HFFc6 (cell line): ENCODE measurements at regions not wholly inside any gene's neighbourhood (a gene's known extent, or its start where the extent isn't known, plus 50 kb on each side); places are given as distances from the start of the nearest gene placed in this dataset.
A peak's percentile ranks its signal among the peaks of the same experiment; 100 is the strongest.

ENCODE experiments used
- DNase-seq: peaks from one replicate; pipeline ENCODE4 v3.0.0-alpha.2; 2018
- H3K27ac Mint-ChIP-seq: 2 replicates; pipeline ENCODE4 v1.8.0; 2020; ENCODE audit warnings: mild to moderate bottlenecking, mixed read lengths
- H3K27me3 Mint-ChIP-seq: 2 replicates; pipeline ENCODE4 v1.8.0; 2021; ENCODE audit warnings: mild to moderate bottlenecking, moderate library complexity, mixed read lengths; ENCODE audit not compliant: insufficient read depth
- H3K36me3 Mint-ChIP-seq: 2 replicates; pipeline ENCODE4 v1.8.0; 2021; ENCODE audit warnings: low read depth, mixed read lengths
- H3K4me1 Mint-ChIP-seq: 2 replicates; pipeline ENCODE4 v1.8.0; 2020; ENCODE audit warnings: low read depth, mixed read lengths
- H3K4me3 Mint-ChIP-seq: 2 replicates; pipeline ENCODE4 v1.8.0; 2020; ENCODE audit warnings: mild to moderate bottlenecking, moderate library complexity, mixed read lengths
- H3K9me3 Mint-ChIP-seq: 2 replicates; pipeline ENCODE4 v1.8.0; 2020; ENCODE audit warnings: mild to moderate bottlenecking, mixed read lengths
- TF ChIP-seq, protein P1 (sequence below): fragments of 200-600 bp; sonication (generic); IDR thresholded peaks from 2 replicates; pipeline ENCODE4 v1.5.0; 2021; ENCODE audit warnings: antibody characterized with exemption, mild to moderate bottlenecking

DNA sequence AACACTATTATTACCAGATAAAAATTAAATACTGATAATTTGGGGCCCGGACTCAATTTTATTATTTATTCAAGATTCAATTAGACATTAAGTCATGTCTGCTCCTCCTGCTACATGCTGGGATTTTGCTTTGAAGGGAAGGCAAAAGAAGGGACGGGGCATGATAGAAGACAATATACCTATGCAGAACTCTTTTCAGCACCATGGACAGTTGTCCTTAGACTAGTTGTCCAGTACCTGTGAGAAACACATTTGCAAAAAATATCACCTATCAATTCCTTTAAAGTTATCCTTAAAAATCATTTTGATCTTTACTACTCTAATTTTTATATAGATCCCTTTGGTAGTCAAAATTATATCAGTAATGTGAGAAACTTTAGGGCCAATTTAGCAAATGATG, 100.2 kb upstream of the SULT1C3 start:
- DNase-seq, result no peak
- Mint-ChIP-seq H3K4me3 (no peak overlapping the region), H3K36me3 (no peaks in the 10 kb centered on the region), H3K4me1 (no peaks in the 10 kb centered on the region), H3K27me3 (peaks cover 2% of the 10 kb centered on the region), H3K9me3 (no peaks in the 10 kb centered on the region; the same call in 1 of the 2 replicates), H3K27ac (no peak overlapping the region)
- TF ChIP-seq, protein P1, sequence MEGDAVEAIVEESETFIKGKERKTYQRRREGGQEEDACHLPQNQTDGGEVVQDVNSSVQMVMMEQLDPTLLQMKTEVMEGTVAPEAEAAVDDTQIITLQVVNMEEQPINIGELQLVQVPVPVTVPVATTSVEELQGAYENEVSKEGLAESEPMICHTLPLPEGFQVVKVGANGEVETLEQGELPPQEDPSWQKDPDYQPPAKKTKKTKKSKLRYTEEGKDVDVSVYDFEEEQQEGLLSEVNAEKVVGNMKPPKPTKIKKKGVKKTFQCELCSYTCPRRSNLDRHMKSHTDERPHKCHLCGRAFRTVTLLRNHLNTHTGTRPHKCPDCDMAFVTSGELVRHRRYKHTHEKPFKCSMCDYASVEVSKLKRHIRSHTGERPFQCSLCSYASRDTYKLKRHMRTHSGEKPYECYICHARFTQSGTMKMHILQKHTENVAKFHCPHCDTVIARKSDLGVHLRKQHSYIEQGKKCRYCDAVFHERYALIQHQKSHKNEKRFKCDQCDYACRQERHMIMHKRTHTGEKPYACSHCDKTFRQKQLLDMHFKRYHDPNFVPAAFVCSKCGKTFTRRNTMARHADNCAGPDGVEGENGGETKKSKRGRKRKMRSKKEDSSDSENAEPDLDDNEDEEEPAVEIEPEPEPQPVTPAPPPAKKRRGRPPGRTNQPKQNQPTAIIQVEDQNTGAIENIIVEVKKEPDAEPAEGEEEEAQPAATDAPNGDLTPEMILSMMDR, result no peak

DNA sequence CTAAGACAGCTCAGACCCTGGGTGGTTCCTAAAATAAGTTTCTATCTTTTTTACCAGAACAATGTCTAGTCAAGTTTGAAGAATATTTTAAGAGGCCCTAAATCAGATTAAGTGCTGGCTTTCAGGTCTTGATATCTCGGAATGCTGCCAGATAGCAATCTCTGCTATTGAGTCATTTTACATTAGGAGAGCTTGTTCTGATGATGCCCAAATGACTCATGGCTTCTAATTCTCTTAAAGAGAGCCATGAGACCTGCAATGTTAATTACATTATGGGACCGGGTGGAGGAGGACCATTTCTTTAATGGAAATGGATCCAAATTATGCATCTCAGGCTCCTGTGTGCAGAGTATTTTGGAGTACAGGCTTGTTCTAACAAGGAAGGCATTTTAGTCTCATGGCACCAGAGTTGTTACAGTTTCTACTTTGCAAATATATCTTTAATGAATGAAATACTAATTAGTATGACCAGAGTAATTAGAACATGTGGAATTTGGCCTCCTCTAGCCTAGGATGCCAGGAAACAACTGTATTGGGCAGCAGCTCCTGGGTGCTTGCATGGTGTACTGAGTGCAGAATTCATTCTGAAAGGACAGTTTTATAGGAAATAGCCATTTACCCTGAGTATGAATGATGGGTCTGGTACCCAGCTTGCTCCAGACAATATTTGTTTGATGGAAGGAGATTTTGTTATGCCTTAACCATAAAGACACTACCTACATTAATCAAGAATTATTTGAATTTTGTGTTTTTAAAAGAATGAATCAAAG, 94.0 kb upstream of the SULT1C3 start:
- Mint-ChIP-seq H3K36me3 (no peaks in the 10 kb centered on the region), H3K9me3 (no peaks in the 10 kb centered on the region), H3K27ac (no peak overlapping the region), H3K27me3 (no peaks in the 10 kb centered on the region; the same call in 1 of the 2 replicates), H3K4me3 (no peak overlapping the region), H3K4me1 (peaks cover 5% of the 10 kb centered on the region; the same call in 1 of the 2 replicates)
- TF ChIP-seq, protein P1, result no peak
- peak; percentile 1 for DNase-seq

DNA sequence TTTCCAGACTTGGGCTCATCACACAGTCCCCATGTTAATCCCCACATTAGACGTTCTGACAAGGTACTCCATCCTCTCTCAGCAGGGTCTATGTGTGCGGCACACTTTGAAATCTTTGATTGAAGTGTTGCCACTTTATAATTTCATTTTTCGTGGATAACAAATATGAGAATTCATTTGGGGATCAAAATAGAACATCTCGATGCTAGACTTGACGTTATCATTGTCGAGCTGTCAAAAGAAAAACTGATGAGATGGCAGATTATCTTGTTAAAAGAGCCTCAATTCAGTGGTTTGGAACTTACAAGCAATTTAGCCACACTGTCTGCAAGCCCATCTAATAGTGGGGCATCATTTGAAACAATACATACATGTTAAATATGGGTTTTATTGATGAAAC, 91.2 kb upstream of the SULT1C3 start:
- Mint-ChIP-seq H3K27ac (no peak overlapping the region), H3K9me3 (no peaks in the 10 kb centered on the region), H3K36me3 (no peaks in the 10 kb centered on the region), H3K27me3 (no peaks in the 10 kb centered on the region; the same call in 1 of the 2 replicates), H3K4me3 (no peak overlapping the region), H3K4me1 (peaks cover 5% of the 10 kb centered on the region; the same call in 1 of the 2 replicates)
- no peak for DNase-seq
- TF ChIP-seq, protein P1, result no peak

DNA sequence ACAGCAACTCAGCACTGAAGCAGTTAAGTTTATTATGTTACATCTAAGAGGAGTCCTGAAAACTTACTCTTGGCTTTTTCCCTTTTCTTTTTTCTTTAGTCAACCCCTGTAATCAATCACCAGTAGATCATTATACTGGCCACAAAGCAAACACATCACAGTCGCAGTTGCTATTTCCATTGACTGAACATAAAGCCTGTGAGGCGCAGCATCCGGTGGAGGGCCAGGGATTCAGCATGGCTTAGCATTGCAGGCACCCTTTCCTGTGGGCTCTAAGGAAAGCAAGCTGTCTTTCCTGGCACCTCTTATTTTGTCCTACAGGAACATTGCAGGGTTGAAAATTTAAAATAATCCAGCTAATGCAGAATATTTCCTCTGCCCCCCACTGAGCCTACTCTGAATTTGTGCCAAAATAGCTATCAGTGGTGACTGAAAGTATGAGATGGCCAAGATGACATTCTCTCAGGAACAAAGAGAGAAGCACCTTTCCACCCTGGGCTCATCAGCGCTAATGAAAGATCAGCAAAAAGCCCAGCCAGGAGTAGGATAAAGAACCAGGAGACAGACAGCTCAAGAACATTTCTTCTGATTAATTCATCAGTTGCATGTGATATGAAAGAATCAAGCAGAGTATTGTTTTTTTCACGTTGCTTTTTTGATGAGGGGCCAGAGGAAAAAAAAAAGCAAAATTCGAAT, 85.3 kb upstream of the SULT1C3 start:
- Mint-ChIP-seq H3K27ac (no peak overlapping the region), H3K4me1 (no peaks in the 10 kb centered on the region), H3K9me3 (no peaks in the 10 kb centered on the region), H3K4me3 (no peak overlapping the region), H3K27me3 (no peaks in the 10 kb centered on the region), H3K36me3 (no peaks in the 10 kb centered on the region)
- TF ChIP-seq, protein P1, result no peak
- DNase-seq, result no peak

DNA sequence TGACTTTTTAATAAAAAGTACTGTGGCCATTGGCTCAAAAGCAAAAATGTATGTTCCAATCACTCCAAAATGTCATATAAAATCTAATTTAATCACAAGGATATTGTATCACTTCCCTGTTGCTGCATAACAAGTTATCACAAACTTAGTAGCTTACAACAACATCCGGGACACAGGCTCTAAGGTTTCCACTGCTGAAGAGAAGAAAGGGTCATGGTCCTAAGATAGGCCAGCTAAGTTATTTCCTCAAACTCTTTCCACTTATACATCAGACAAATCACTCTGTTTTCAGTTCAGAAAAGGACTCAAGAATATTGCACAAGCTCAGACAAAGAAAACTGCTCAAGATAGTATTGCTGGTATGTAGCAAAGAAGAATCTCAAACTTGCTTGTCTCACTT, 78.5 kb upstream of the SULT1C3 start:
- no peak overlapping the region for H3K27ac Mint-ChIP-seq
- TF ChIP-seq, protein P1, result no peak
- H3K36me3 Mint-ChIP-seq, result no peaks in the 10 kb centered on the region
- DNase-seq, result no peak
- H3K4me1 Mint-ChIP-seq, result no peaks in the 10 kb centered on the region
- no peaks in the 10 kb centered on the region for H3K27me3 Mint-ChIP-seq
- no peak overlapping the region for H3K4me3 Mint-ChIP-seq
- no peaks in the 10 kb centered on the region for H3K9me3 Mint-ChIP-seq
